ENCODE measurements at regions not wholly inside any gene's neighbourhood (a gene's known extent, or its start where the extent isn't known, plus 50 kb on each side); places are given as distances from the start of the nearest gene placed in this dataset.

DNA sequence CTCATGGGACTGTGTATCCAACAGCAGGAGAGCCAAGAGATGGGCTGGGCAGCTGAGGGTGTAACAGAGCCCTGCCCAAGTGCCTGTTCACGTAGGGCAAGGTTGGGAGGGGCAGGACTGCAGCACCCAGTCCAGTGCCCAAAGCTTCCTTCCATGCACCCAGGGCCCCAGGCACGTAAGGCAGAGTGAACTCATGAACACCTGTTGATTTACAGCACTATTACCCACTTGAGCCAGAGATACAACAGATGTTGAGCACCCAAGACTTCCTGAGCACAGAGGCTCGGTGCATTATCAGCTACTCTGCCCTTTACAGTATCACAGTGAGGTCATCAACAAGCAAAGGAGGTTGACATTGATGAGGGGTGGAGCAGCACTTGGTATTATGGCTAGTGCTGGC, 50.2 kb upstream of the FHL2 start:
- POLR2A ChIA-PET: interaction anchor here (0.5 kb wide), 1 partner anchor 159 kb away, joined by 4 read pairs; no protein-coding TSS in a partner anchor
- Mint-ChIP-seq H3K36me3 (no peaks in the 10 kb centered on the region), H3K27ac (no peak overlapping the region), H3K4me3 (no peak overlapping the region), H3K9me3 (no peaks in the 10 kb centered on the region), H3K27me3 (ENCODE audit: low read depth) (no peaks in the 10 kb centered on the region; the same call in 1 of the 2 replicates), H3K4me1 (peaks cover 5% of the 10 kb centered on the region)
- TF ChIP-seq, protein P1, sequence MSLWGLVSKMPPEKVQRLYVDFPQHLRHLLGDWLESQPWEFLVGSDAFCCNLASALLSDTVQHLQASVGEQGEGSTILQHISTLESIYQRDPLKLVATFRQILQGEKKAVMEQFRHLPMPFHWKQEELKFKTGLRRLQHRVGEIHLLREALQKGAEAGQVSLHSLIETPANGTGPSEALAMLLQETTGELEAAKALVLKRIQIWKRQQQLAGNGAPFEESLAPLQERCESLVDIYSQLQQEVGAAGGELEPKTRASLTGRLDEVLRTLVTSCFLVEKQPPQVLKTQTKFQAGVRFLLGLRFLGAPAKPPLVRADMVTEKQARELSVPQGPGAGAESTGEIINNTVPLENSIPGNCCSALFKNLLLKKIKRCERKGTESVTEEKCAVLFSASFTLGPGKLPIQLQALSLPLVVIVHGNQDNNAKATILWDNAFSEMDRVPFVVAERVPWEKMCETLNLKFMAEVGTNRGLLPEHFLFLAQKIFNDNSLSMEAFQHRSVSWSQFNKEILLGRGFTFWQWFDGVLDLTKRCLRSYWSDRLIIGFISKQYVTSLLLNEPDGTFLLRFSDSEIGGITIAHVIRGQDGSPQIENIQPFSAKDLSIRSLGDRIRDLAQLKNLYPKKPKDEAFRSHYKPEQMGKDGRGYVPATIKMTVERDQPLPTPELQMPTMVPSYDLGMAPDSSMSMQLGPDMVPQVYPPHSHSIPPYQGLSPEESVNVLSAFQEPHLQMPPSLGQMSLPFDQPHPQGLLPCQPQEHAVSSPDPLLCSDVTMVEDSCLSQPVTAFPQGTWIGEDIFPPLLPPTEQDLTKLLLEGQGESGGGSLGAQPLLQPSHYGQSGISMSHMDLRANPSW (CRISPR knock-in tag; conservative IDR thresholded peaks at IDR 0.05; ENCODE audit: low read depth): no peak
- TF ChIP-seq, protein P2, sequence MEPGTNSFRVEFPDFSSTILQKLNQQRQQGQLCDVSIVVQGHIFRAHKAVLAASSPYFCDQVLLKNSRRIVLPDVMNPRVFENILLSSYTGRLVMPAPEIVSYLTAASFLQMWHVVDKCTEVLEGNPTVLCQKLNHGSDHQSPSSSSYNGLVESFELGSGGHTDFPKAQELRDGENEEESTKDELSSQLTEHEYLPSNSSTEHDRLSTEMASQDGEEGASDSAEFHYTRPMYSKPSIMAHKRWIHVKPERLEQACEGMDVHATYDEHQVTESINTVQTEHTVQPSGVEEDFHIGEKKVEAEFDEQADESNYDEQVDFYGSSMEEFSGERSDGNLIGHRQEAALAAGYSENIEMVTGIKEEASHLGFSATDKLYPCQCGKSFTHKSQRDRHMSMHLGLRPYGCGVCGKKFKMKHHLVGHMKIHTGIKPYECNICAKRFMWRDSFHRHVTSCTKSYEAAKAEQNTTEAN (CRISPR knock-in tag; IDR thresholded peaks at IDR 0.05): no peak
- TF ChIP-seq, protein P3, sequence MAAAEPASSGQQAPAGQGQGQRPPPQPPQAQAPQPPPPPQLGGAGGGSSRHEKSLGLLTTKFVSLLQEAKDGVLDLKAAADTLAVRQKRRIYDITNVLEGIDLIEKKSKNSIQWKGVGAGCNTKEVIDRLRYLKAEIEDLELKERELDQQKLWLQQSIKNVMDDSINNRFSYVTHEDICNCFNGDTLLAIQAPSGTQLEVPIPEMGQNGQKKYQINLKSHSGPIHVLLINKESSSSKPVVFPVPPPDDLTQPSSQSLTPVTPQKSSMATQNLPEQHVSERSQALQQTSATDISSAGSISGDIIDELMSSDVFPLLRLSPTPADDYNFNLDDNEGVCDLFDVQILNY (CRISPR knock-in tag; IDR thresholded peaks at IDR 0.05): no peak
- TF ChIP-seq ETV6 (CRISPR knock-in tag; IDR thresholded peaks at IDR 0.05): no peak
- no peak for TF ChIP-seq TCF7 (CRISPR knock-in tag; IDR thresholded peaks at IDR 0.05; ENCODE audit: low read depth)
- TF ChIP-seq, protein P4, sequence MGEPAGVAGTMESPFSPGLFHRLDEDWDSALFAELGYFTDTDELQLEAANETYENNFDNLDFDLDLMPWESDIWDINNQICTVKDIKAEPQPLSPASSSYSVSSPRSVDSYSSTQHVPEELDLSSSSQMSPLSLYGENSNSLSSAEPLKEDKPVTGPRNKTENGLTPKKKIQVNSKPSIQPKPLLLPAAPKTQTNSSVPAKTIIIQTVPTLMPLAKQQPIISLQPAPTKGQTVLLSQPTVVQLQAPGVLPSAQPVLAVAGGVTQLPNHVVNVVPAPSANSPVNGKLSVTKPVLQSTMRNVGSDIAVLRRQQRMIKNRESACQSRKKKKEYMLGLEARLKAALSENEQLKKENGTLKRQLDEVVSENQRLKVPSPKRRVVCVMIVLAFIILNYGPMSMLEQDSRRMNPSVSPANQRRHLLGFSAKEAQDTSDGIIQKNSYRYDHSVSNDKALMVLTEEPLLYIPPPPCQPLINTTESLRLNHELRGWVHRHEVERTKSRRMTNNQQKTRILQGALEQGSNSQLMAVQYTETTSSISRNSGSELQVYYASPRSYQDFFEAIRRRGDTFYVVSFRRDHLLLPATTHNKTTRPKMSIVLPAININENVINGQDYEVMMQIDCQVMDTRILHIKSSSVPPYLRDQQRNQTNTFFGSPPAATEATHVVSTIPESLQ (CRISPR knock-in tag; IDR thresholded peaks at IDR 0.05): no peak
- ATAC-seq (no peak), DNase-seq (ENCODE audit: low spot score) (no peak)
- CTCF ChIA-PET: no interaction called here

All from WTC11 (cell line).